Upper lobe of left lung (tissue), 4 donors: ENCODE measurements at regions not wholly inside any gene's neighbourhood (a gene's known extent, or its start where the extent isn't known, plus 50 kb on each side); places are given as distances from the start of the nearest gene placed in this dataset.

ENCODE experiments used
- EP300 ChIP-seq, 4 donors: sonication (generic); formaldehyde crosslinking; IDR thresholded peaks; one replicate each; pipeline ENCODE4 v1.5.1; 2017; ENCODE audit warnings: antibody characterized with exemption in 4 of 4, control low read depth in 2 of 4
- POLR2A ChIP-seq, 4 donors: fragments of 450-650 bp; IDR thresholded peaks; one replicate each; pipeline ENCODE4 v1.5.1; 2016 to 2017; ENCODE audit warnings: antibody characterized with exemption in 4 of 4, mild to moderate bottlenecking in 2 of 4
- POLR2AphosphoS5 ChIP-seq, 2 donors: sonication (generic); formaldehyde crosslinking; IDR thresholded peaks; one replicate each; pipeline ENCODE4 v1.5.1; 2017; ENCODE audit warnings: antibody characterized with exemption in 2 of 2
- TF ChIP-seq, protein P1 (sequence below), 6 experiments: fragments of 450-650 bp in 4 of 6; fragments of 200-600 bp in 2 of 6; sonication (generic) in 2 of 6; IDR thresholded peaks; one replicate each; pipeline ENCODE4 v1.5.1; 2016 to 2019; ENCODE audit warnings: antibody characterized with exemption in 6 of 6

DNA sequence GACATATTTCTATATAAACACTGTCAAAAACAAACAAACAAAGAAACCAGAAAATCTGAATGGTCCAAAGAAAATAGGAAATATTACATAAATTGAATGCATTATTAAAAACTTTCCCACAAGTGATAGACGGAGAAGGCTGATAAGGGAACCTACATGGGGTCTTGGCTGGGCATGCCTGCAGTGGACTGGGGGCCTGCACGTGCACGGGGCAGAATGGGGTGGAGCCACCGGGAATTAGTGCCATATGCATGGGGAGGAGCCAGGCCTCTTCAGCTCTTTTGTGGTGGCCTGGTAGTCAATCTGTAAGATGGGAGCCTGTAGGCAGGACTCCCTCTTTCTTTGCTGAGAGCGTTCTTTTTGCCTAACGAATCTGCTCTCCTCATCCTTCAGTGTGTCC lies 1031.7 kb upstream of the FBXO33 start:
- no peak for TF ChIP-seq POLR2AphosphoS5 (IDR thresholded peaks at IDR 0.05)
- TF ChIP-seq, protein P1, sequence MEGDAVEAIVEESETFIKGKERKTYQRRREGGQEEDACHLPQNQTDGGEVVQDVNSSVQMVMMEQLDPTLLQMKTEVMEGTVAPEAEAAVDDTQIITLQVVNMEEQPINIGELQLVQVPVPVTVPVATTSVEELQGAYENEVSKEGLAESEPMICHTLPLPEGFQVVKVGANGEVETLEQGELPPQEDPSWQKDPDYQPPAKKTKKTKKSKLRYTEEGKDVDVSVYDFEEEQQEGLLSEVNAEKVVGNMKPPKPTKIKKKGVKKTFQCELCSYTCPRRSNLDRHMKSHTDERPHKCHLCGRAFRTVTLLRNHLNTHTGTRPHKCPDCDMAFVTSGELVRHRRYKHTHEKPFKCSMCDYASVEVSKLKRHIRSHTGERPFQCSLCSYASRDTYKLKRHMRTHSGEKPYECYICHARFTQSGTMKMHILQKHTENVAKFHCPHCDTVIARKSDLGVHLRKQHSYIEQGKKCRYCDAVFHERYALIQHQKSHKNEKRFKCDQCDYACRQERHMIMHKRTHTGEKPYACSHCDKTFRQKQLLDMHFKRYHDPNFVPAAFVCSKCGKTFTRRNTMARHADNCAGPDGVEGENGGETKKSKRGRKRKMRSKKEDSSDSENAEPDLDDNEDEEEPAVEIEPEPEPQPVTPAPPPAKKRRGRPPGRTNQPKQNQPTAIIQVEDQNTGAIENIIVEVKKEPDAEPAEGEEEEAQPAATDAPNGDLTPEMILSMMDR (IDR thresholded peaks at IDR 0.05) = no peak
- TF ChIP-seq EP300 (IDR thresholded peaks at IDR 0.05) = no peak
- TF ChIP-seq POLR2A (IDR thresholded peaks at IDR 0.05) = no peak
